ENCODE measurements at regions not wholly inside any gene's neighbourhood (a gene's known extent, or its start where the extent isn't known, plus 50 kb on each side); places are given as distances from the start of the nearest gene placed in this dataset.

- no peak for DNase-seq
- Histone ChIP-seq H3K4me1 (ENCODE audit: low read length) (no peaks in the 10 kb centered on the region), H3K9ac (ENCODE audit: low read length) (no peak overlapping the region), H4K20me1 (ENCODE audit: insufficient read depth, low read depth, low read length) (no peaks in the 10 kb centered on the region), H3K4me2 (ENCODE audit: low read depth, low read length, poor library complexity, severe bottlenecking) (no peak overlapping the region), H3K79me2 (ENCODE audit: low read length) (no peaks in the 10 kb centered on the region), H3K4me3 (ENCODE audit: low read length) (no peak overlapping the region), H3K36me3 (ENCODE audit: insufficient read depth, low read length) (no peaks in the 10 kb centered on the region), H2AFZ (ENCODE audit: low read length) (no peak overlapping the region), H3K27me3 (ENCODE audit: low read length) (no peaks in the 10 kb centered on the region), H3K9me2 (replicated peaks; ENCODE audit: insufficient read depth, low read length) (no peaks in the 10 kb centered on the region), H3K27ac (ENCODE audit: low read length) (no peak overlapping the region), H3K9me3 (ENCODE audit: low read length) (peaks cover 21% of the 10 kb centered on the region)
These were observed 2109.4 kb upstream of the PIK3C3 start for GRCh38 chr18:39845631-39846030.

GRCh38 chr18:39845106-39845505, 2109.9 kb upstream of the PIK3C3 start:
- H3K9me3 ChIP-seq (ENCODE audit: low read length) = peaks cover 23% of the 10 kb centered on the region
- no peaks in the 10 kb centered on the region for H4K20me1 ChIP-seq (ENCODE audit: insufficient read depth, low read depth, low read length)
- no peak overlapping the region for H3K4me3 ChIP-seq (ENCODE audit: low read length)
- H3K4me2 ChIP-seq (ENCODE audit: low read depth, low read length, poor library complexity, severe bottlenecking) = no peak overlapping the region
- no peaks in the 10 kb centered on the region for H3K36me3 ChIP-seq (ENCODE audit: insufficient read depth, low read length)
- H2AFZ ChIP-seq (ENCODE audit: low read length) = no peak overlapping the region
- no peak overlapping the region for H3K9ac ChIP-seq (ENCODE audit: low read length)
- no peaks in the 10 kb centered on the region for H3K4me1 ChIP-seq (ENCODE audit: low read length)
- H3K27ac ChIP-seq (ENCODE audit: low read length) = no peak overlapping the region
- no peak for DNase-seq
- no peaks in the 10 kb centered on the region for H3K79me2 ChIP-seq (ENCODE audit: low read length)
- H3K27me3 ChIP-seq (ENCODE audit: low read length) = no peaks in the 10 kb centered on the region
- no peaks in the 10 kb centered on the region for H3K9me2 ChIP-seq (replicated peaks; ENCODE audit: insufficient read depth, low read length)

GRCh38 chr18:39843546-39843945, 2111.5 kb upstream of the PIK3C3 start:
- H3K27ac ChIP-seq (ENCODE audit: low read length) = no peak overlapping the region
- no peaks in the 10 kb centered on the region for H4K20me1 ChIP-seq (ENCODE audit: insufficient read depth, low read depth, low read length)
- H2AFZ ChIP-seq (ENCODE audit: low read length) = no peak overlapping the region
- H3K9me3 ChIP-seq (ENCODE audit: low read length) = peaks cover 14% of the 10 kb centered on the region
- H3K9me2 ChIP-seq (replicated peaks; ENCODE audit: insufficient read depth, low read length) = no peaks in the 10 kb centered on the region
- H3K4me3 ChIP-seq (ENCODE audit: low read length) = no peak overlapping the region
- H3K27me3 ChIP-seq (ENCODE audit: low read length) = no peaks in the 10 kb centered on the region
- no peaks in the 10 kb centered on the region for H3K79me2 ChIP-seq (ENCODE audit: low read length)
- H3K4me1 ChIP-seq (ENCODE audit: low read length) = no peaks in the 10 kb centered on the region
- no peak overlapping the region for H3K9ac ChIP-seq (ENCODE audit: low read length)
- no peak overlapping the region for H3K4me2 ChIP-seq (ENCODE audit: low read depth, low read length, poor library complexity, severe bottlenecking)
- DNase-seq = no peak
- H3K36me3 ChIP-seq (ENCODE audit: insufficient read depth, low read length) = no peaks in the 10 kb centered on the region

GRCh38 chr18:39842366-39842914, 2112.6 kb upstream of the PIK3C3 start:
- Histone ChIP-seq H3K4me1 (ENCODE audit: low read length) (no peaks in the 10 kb centered on the region), H3K27me3 (ENCODE audit: low read length) (no peaks in the 10 kb centered on the region), H3K27ac (ENCODE audit: low read length) (no peak overlapping the region), H3K9me2 (replicated peaks; ENCODE audit: insufficient read depth, low read length) (no peaks in the 10 kb centered on the region), H3K4me2 (ENCODE audit: low read depth, low read length, poor library complexity, severe bottlenecking) (no peak overlapping the region), H2AFZ (ENCODE audit: low read length) (no peak overlapping the region), H4K20me1 (ENCODE audit: insufficient read depth, low read depth, low read length) (no peaks in the 10 kb centered on the region), H3K9ac (ENCODE audit: low read length) (no peak overlapping the region), H3K36me3 (ENCODE audit: insufficient read depth, low read length) (no peaks in the 10 kb centered on the region), H3K79me2 (ENCODE audit: low read length) (no peaks in the 10 kb centered on the region), H3K4me3 (ENCODE audit: low read length) (no peak overlapping the region), H3K9me3 (ENCODE audit: low read length) (peaks cover 16% of the 10 kb centered on the region)
- DNase-seq = no peak

GRCh38 chr18:39841482-39842365, 2113.3 kb upstream of the PIK3C3 start:
- Histone ChIP-seq H3K27me3 (ENCODE audit: low read length) (no peaks in the 10 kb centered on the region), H4K20me1 (ENCODE audit: insufficient read depth, low read depth, low read length) (no peaks in the 10 kb centered on the region), H3K9me2 (replicated peaks; ENCODE audit: insufficient read depth, low read length) (no peaks in the 10 kb centered on the region), H3K79me2 (ENCODE audit: low read length) (no peaks in the 10 kb centered on the region), H3K4me3 (ENCODE audit: low read length) (no peak overlapping the region), H3K9me3 (ENCODE audit: low read length) (peaks cover 15% of the 10 kb centered on the region), H2AFZ (ENCODE audit: low read length) (no peak overlapping the region), H3K4me2 (ENCODE audit: low read depth, low read length, poor library complexity, severe bottlenecking) (no peak overlapping the region), H3K9ac (ENCODE audit: low read length) (no peak overlapping the region), H3K4me1 (ENCODE audit: low read length) (no peaks in the 10 kb centered on the region), H3K27ac (ENCODE audit: low read length) (no peak overlapping the region), H3K36me3 (ENCODE audit: insufficient read depth, low read length) (no peaks in the 10 kb centered on the region)
- DNase-seq = no peak

GRCh38 chr18:39840856-39841481, 2114.1 kb upstream of the PIK3C3 start:
- no peak overlapping the region for H3K27ac ChIP-seq (ENCODE audit: low read length)

GRCh38 chr18:39840406-39840805, 2114.6 kb upstream of the PIK3C3 start:
- no peaks in the 10 kb centered on the region for H3K4me1 ChIP-seq (ENCODE audit: low read length)
- peaks cover 14% of the 10 kb centered on the region for H3K9me3 ChIP-seq (ENCODE audit: low read length)
- no peaks in the 10 kb centered on the region for H3K36me3 ChIP-seq (ENCODE audit: insufficient read depth, low read length)
- no peaks in the 10 kb centered on the region for H3K9me2 ChIP-seq (replicated peaks; ENCODE audit: insufficient read depth, low read length)
- H3K4me3 ChIP-seq (ENCODE audit: low read length) = no peak overlapping the region
- no peak for DNase-seq
- H4K20me1 ChIP-seq (ENCODE audit: insufficient read depth, low read depth, low read length) = no peaks in the 10 kb centered on the region
- no peak overlapping the region for H3K4me2 ChIP-seq (ENCODE audit: low read depth, low read length, poor library complexity, severe bottlenecking)
- no peak overlapping the region for H3K27ac ChIP-seq (ENCODE audit: low read length)
- H3K27me3 ChIP-seq (ENCODE audit: low read length) = no peaks in the 10 kb centered on the region
- no peaks in the 10 kb centered on the region for H3K79me2 ChIP-seq (ENCODE audit: low read length)
- no peak overlapping the region for H2AFZ ChIP-seq (ENCODE audit: low read length)
- H3K9ac ChIP-seq (ENCODE audit: low read length) = no peak overlapping the region

More at GRCh38 chr18:39840856-39841481, 2114.1 kb upstream of the PIK3C3 start:
- Histone ChIP-seq H3K9ac (ENCODE audit: low read length) (no peak overlapping the region), H3K36me3 (ENCODE audit: insufficient read depth, low read length) (no peaks in the 10 kb centered on the region), H3K9me2 (replicated peaks; ENCODE audit: insufficient read depth, low read length) (no peaks in the 10 kb centered on the region), H3K79me2 (ENCODE audit: low read length) (no peaks in the 10 kb centered on the region), H3K27me3 (ENCODE audit: low read length) (no peaks in the 10 kb centered on the region), H2AFZ (ENCODE audit: low read length) (no peak overlapping the region), H3K9me3 (ENCODE audit: low read length) (peaks cover 12% of the 10 kb centered on the region), H3K4me1 (ENCODE audit: low read length) (no peaks in the 10 kb centered on the region), H4K20me1 (ENCODE audit: insufficient read depth, low read depth, low read length) (no peaks in the 10 kb centered on the region), H3K4me3 (ENCODE audit: low read length) (no peak overlapping the region), H3K4me2 (ENCODE audit: low read depth, low read length, poor library complexity, severe bottlenecking) (no peak overlapping the region)
- no peak for DNase-seq

GRCh38 chr18:39839782-39840181, 2115.3 kb upstream of the PIK3C3 start:
- H3K79me2 ChIP-seq (ENCODE audit: low read length) = no peaks in the 10 kb centered on the region
- H3K27me3 ChIP-seq (ENCODE audit: low read length) = no peaks in the 10 kb centered on the region
- H2AFZ ChIP-seq (ENCODE audit: low read length) = no peak overlapping the region
- DNase-seq = no peak
- H3K9me2 ChIP-seq (replicated peaks; ENCODE audit: insufficient read depth, low read length) = no peaks in the 10 kb centered on the region
- no peaks in the 10 kb centered on the region for H3K36me3 ChIP-seq (ENCODE audit: insufficient read depth, low read length)
- H3K9me3 ChIP-seq (ENCODE audit: low read length) = peaks cover 13% of the 10 kb centered on the region
- no peaks in the 10 kb centered on the region for H4K20me1 ChIP-seq (ENCODE audit: insufficient read depth, low read depth, low read length)
- H3K4me2 ChIP-seq (ENCODE audit: low read depth, low read length, poor library complexity, severe bottlenecking) = no peak overlapping the region
- no peaks in the 10 kb centered on the region for H3K4me1 ChIP-seq (ENCODE audit: low read length)
- H3K9ac ChIP-seq (ENCODE audit: low read length) = no peak overlapping the region
- no peak overlapping the region for H3K4me3 ChIP-seq (ENCODE audit: low read length)
- no peak overlapping the region for H3K27ac ChIP-seq (ENCODE audit: low read length)

All from Karpas-422 (cell line).